AG04450 (cell line): ENCODE measurements at regions not wholly inside any gene's neighbourhood (a gene's known extent, or its start where the extent isn't known, plus 50 kb on each side); places are given as distances from the start of the nearest gene placed in this dataset.

ENCODE experiments used
- CTCF ChIA-PET: fragments of 300-600, 350-600 bp; formaldehyde crosslinking; extraction: SDS; loops from one replicate; lab custom pipeline; 2022; ENCODE audit warnings: antibody characterized with exemption, inconsistent platforms; lab: Charles Lee
- POLR2A ChIA-PET: fragments of 350-600 bp; formaldehyde crosslinking; extraction: SDS; loops from one replicate; lab custom pipeline; 2021; ENCODE audit warnings: antibody characterized with exemption, inconsistent platforms; lab: Yijun Ruan, JAX
- DNase-seq: peaks from one replicate; pipeline ENCODE4 v3.0.0-alpha.2; 2011; ENCODE audit warnings: low read depth, low spot score
- H3K27ac ChIP-seq: one replicate; pipeline ENCODE4 v1.5.1; 2012; ENCODE audit warnings: low read depth, low read length, control low read depth
- H3K27me3 ChIP-seq: one replicate; pipeline ENCODE4 v1.6.0; 2012; ENCODE audit warnings: low read length; ENCODE audit not compliant: control insufficient read depth, insufficient read depth
- H3K4me3 ChIP-seq: 2 replicates; pipeline ENCODE4 v1.5.1; 2011; ENCODE audit warnings: mild to moderate bottlenecking, low read depth, low read length, control low read depth
- H3K9me3 ChIP-seq: 2 replicates; pipeline ENCODE4 v1.5.1; 2012; ENCODE audit warnings: low read length; ENCODE audit not compliant: control insufficient read depth, insufficient read depth
- CTCF ChIP-seq: IDR thresholded peaks from 2 replicates; pipeline ENCODE4 v1.5.1; 2011; ENCODE audit warnings: low read depth, low read length, control low read depth, inconsistent platforms

GRCh38 chr13:68929075-68929745 is 1178.4 kb upstream of the ATXN8OS start:
- CTCF ChIA-PET: no interaction called here
- POLR2A ChIA-PET: no interaction called here
- TF ChIP-seq CTCF: no peak
- H3K4me3 ChIP-seq: no peak overlapping the region
- no peaks in the 10 kb centered on the region for H3K27me3 ChIP-seq
- H3K27ac ChIP-seq: no peak overlapping the region
- H3K9me3 ChIP-seq: peaks cover 12% of the 10 kb centered on the region
- DNase-seq: no peak

- DNase-seq: no peak
- POLR2A ChIA-PET: no interaction called here
- CTCF ChIA-PET: no interaction called here
- Histone ChIP-seq H3K4me3 (no peak overlapping the region), H3K27ac (no peak overlapping the region), H3K9me3 (peaks cover 9% of the 10 kb centered on the region), H3K27me3 (no peaks in the 10 kb centered on the region)
- no peak for TF ChIP-seq CTCF
These were observed 1180.1 kb upstream of the ATXN8OS start for GRCh38 chr13:68927387-68928026.

- ChIA-PET POLR2A (no interaction called here), CTCF (no interaction called here)
- Histone ChIP-seq H3K27ac (no peak overlapping the region), H3K4me3 (no peak overlapping the region), H3K9me3 (peaks cover 2% of the 10 kb centered on the region; the same call in 1 of the 2 replicates), H3K27me3 (no peaks in the 10 kb centered on the region)
- no peak for TF ChIP-seq CTCF
- DNase-seq: no peak
These were observed 1183.6 kb upstream of the ATXN8OS start for GRCh38 chr13:68923995-68924394.

- Histone ChIP-seq H3K27ac (no peak overlapping the region), H3K4me3 (no peak overlapping the region), H3K27me3 (no peaks in the 10 kb centered on the region), H3K9me3 (peaks cover 13% of the 10 kb centered on the region)
- POLR2A ChIA-PET: no interaction called here
- DNase-seq: no peak
- TF ChIP-seq CTCF: no peak
- CTCF ChIA-PET: no interaction called here
These were observed 1198.7 kb upstream of the ATXN8OS start for GRCh38 chr13:68908879-68909278.

GRCh38 chr13:68905186-68905585 is 1202.4 kb upstream of the ATXN8OS start:
- H3K4me3 ChIP-seq: no peak overlapping the region

More at GRCh38 chr13:68905186-68905585, 1202.4 kb upstream of the ATXN8OS start:
- no peak for DNase-seq
- H3K27me3 ChIP-seq: no peaks in the 10 kb centered on the region
- ChIA-PET POLR2A (no interaction called here), CTCF (no interaction called here)
- TF ChIP-seq CTCF: no peak
- H3K9me3 ChIP-seq: peaks cover 10% of the 10 kb centered on the region
- no peak overlapping the region for H3K27ac ChIP-seq
